Transverse colon (tissue), 3 donors: ENCODE measurements at regions not wholly inside any gene's neighbourhood (a gene's known extent, or its start where the extent isn't known, plus 50 kb on each side); places are given as distances from the start of the nearest gene placed in this dataset.

Source experiments
- CTCF ChIP-seq, 5 experiments: fragments of 200-600 bp in 3 of 5; fragments of 450-650 bp in 2 of 5; sonication (generic) in 3 of 5; IDR thresholded peaks; 1 replicate in 2 of 5; 2 replicates in 3 of 5; pipeline ENCODE4 v1.5.1; 2016 to 2017; ENCODE audit warnings: antibody characterized with exemption in 5 of 5, inconsistent platforms in 3 of 5, mild to moderate bottlenecking in 2 of 5, moderate library complexity in 1 of 5
- EP300 ChIP-seq: sonication (generic); formaldehyde crosslinking; IDR thresholded peaks from one replicate; pipeline ENCODE4 v1.6.1; 2017; ENCODE audit warnings: antibody characterized with exemption, low read depth
- POLR2A ChIP-seq: fragments of 450-650 bp; IDR thresholded peaks from one replicate; pipeline ENCODE4 v1.6.1; 2016; ENCODE audit warnings: antibody characterized with exemption, mild to moderate bottlenecking, moderate library complexity

GRCh38 chrX:102837847-102838246 is 99.2 kb upstream of the RAB40AL start:
- TF ChIP-seq EP300, result no peak
- no peak for TF ChIP-seq CTCF (IDR thresholded peaks at IDR 0.05)
- no peak for TF ChIP-seq POLR2A
